HG03064 (cell line): ENCODE measurements at regions not wholly inside any gene's neighbourhood (a gene's known extent, or its start where the extent isn't known, plus 50 kb on each side); places are given as distances from the start of the nearest gene placed in this dataset.

Source experiments
- ATAC-seq: cut with Tn5 transposase; IDR thresholded peaks from one replicate; pipeline ENCODE4 v1.9.1; 2021; ENCODE audit warnings: low read depth; ENCODE audit not compliant: unreplicated experiment

DNA sequence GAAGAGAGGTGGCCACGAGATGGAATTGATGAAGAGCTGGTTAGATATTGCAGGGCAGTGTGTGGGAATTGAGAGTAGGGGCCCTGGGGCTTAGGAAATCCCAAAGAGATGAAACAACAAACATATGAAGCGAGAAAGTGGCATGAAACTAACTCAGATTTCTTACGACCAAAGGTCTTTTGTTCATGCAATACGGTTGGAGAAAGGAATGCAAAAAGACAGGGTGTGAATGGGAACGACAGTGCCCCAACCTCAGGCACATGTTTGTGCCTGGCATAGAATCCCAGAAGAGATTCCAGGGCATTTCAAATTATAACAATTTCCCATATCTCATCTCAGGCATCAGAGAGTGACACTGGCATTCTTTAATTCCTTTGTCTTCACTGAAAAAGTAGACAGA lies 199.2 kb downstream of the ACTL7B start:
- no peak for ATAC-seq

GRCh38 chr9:108655818-108656217 lies 200.0 kb downstream of the ACTL7B start:
- ATAC-seq: no peak

DNA sequence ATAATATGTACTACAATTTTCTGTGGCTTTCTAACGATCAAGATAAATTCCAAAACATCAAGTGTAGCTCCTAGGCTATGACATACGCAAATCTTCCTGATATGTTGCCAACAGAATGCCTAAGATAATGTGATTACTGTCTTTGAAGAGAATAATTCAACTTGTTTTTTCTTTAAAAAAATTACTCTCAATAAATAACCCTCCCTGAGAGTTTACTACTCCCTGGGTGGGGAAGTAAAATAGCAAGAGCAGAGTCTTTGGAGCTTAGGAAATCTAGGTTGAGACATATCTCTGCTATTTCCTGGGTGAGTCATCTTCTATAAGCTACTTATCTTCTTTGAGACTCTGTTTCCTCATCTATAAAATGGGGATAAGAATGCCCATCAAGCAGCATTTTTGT lies 201.2 kb downstream of the ACTL7B start:
- no peak for ATAC-seq

- no peak for ATAC-seq
Observed at GRCh38 chr9:108652851-108653250, 202.9 kb downstream of the ACTL7B start.

DNA sequence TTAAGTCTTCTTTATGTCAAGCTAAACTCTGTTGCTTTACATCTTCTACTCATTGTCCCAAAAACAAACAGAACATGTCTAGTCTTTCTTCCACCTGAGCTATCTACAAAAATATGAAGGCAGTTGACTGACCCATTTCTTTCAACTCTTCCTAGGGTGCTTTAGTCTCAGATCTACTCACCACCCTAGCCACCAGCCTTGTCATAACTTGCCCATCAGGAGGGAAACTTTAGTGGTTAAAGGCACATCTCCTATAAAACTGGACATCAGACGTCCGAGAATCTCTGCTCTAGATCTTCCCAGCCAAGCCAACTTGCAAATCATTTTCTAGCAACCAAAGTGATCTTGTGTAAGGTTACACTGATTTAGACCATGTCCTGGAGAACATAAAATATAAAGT lies 205.0 kb downstream of the ACTL7B start:
- ATAC-seq: no peak

- no peak for ATAC-seq
Observed at GRCh38 chr9:108645520-108645919, 210.3 kb downstream of the ACTL7B start.

DNA sequence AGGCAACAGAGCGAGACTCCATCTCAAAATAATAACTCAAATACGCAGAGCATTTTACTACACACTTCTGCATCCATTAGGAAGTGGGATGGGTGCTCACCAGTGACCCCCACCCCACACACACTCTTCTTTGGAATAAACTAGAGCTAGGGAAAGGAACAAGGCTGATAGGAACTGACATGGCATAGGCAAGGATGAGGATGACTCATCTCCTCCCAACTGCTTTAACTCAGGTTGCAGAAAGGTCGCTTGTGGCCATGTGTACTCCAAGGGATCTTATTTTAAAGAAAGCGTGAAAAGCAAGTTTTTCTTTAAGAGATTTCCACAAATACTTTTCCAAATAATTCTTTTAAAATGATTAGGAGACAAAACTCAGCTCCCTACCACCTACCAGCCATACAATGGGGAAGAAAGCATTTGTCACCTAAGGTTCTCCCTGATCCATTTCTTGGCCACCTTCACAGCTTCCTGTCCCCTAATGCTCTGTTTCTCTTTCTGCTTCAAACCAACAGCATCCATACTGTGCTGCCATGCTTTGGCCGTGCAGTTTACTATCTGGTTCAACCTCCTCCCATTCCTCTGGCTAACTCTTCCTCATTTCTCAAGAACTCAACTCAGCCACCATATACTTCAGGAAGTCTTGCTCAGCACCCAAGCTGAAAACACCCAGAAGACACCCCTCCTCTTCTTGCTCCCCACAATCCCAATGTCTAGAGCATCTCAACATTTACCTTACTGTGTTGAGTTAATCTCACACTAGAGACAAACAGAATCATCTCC lies 211.9 kb downstream of the ACTL7B start:
- no peak for ATAC-seq

- no peak for ATAC-seq
Observed at GRCh38 chr9:108642871-108643270, 212.9 kb downstream of the ACTL7B start.

- ATAC-seq: no peak
Observed at GRCh38 chr9:108640230-108640629, 215.6 kb downstream of the ACTL7B start.

DNA sequence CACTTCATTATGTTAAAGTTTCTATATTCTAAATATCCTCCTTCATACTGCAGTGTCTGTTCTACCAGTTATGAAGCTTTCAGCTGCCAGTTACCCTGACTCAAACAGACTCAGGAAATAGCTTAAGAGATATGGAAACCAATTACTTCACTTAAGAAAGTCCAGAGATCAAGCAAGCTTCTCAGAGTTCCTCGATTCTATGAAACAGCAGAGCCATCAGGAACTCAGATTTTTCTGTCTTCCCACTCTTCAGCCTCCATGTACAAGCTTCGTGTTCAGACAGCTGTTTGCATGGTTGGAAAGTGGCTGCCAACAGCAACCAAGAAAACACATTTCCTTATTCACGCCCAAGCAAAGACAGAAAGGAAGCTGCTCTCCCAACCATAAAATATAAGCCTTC lies 216.1 kb downstream of the ACTL7B start:
- no peak for ATAC-seq

DNA sequence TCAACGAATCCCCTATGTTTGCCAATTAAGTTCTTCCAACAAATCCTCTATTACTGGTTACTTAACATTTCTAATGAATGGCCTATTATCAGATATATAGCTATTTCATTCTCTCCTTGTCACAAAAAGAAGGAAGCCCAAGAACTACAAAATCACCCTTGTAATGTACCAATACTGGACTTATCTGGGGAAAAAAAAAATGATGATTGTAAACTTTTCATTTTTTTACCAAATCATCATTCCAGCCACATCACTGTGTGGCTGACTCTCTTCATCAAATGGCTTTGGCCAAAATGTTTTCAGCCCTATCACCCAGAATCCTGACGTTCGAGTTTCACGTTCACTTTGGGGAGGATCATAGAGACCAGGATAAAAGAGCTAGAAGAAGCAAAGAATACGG lies 216.7 kb downstream of the ACTL7B start:
- no peak for ATAC-seq

DNA sequence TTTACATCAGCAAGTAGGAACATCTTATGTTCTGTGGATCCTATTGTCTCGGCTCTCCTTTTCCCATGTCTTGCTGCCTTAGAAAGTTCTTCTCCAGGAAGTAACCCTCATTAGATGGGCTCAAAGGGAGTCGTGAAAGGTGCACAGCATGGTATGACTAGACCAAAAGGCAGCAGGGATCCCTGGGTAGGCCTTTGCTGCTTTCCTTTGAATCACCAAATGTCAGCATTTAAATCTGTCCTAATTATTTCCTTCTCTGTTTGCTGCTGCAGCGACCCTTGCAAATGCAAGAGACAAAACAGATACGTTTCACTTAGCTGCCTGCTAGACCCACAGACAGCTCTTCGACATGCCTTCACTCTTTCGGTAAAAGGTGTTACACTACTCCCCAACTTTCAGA lies 218.4 kb downstream of the ACTL7B start:
- no peak for ATAC-seq

DNA sequence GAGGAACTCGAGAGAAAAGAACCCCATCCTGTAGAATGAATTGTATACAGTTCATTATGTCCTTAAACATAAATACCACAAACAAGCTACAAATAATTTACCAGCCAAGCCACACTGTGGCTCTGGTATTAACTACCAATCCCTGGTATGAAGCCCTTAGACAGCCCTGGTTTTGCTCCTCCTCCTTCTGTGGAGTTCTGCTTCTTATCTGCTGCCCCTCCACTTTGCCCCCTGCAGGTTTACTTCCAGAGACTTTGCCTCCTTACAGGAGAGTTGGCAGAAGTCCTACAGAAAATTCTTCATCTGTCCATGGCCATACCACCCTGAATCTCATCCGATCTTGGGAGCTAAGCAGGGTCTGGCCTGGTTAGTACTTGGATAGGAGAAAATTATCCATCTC lies 219.8 kb downstream of the ACTL7B start:
- no peak for ATAC-seq

DNA sequence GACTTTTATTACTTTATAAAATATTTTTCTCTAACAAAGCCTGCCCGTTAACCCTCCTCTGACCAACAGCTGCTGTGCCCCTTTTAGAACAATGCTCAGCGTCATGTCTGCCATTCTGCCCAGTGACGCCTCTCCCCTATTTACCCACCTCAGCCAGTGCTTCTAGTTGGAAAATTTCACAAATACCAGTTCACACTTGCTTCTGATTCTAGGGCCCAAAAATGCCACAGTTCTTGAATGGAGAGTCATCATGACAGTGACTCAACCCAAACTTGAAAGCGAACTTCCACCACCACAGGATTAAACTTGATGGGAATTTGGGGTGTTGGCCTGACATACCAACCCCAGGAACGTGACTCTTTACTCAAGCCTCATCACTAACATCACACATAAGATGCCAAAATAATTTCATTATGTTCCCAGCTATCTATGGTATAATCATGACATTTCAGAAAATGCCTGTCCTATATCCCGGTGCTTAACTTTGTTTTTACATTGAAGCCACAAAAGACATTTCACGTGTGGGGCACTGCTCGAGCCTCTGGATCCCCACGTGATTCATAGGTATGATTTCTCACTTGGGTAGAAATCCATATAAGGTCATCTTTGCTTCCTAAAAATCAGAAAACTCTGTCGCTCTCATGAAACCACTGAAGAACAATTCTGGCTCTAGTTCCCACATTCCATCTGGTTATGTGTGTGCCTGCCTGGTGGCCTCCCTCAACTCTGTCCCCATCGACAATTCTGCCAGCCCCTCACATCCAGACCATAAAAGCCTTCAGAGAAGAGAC lies 220.9 kb downstream of the ACTL7B start:
- ATAC-seq: no peak

- no peak for ATAC-seq
Observed at GRCh38 chr9:108634204-108634603, 221.6 kb downstream of the ACTL7B start.

DNA sequence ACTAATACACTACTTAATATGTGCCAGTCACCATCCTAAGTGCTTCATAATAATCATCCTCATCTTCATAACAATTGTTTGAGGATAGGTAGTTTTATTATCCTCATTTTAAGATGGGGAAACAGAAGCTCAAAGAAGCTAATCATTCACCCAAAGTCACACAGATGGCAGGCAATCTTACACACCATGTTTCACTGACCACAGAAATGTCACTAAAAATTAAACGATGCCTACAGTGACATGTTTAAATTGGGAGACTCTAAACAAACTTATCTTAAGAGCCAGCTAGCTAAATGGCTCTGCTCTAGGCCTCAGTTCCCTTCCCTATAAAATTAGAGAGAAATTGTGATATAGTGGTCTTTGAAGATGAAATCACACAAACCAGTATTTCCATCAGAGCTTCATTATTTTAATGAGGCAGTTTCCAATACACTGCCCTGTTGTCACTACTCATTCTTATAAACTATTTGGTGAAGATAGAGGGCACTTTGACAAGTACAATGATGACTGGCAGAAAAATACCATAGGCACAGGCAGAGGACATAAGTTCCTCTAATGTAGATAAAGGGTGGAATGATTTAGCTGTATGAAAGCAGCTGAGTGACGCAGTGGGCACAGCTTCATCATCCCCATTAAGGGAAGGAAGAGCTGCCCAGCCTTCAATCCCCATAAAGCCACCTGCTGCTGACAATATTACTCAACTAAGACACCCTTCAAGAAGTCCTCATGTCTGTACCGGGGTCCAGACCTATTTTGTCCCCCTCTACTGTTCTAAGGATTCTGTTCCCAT lies 224.1 kb downstream of the ACTL7B start:
- ATAC-seq: no peak

DNA sequence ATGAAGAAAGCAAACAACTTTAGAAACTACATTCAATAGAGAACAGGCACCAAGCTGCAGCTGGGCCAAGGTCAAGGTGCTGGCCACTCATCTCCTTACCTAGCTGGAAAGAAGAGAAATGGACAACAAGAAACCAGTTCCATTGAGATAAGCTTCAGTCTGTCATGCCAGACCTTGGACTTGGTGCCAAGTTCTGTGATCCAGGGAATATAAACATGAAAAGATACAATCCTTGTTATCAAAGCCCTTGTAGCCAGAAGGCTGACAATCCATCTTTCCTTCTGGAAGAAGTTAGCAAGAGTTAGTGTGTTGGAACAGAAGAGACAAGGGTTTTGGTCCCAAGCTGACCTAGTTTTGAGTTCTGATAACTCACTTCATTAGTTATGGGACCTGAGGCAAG lies 227.5 kb downstream of the ACTL7B start:
- ATAC-seq: no peak

GRCh38 chr9:108626743-108627142 lies 229.0 kb downstream of the ACTL7B start:
- no peak for ATAC-seq

DNA sequence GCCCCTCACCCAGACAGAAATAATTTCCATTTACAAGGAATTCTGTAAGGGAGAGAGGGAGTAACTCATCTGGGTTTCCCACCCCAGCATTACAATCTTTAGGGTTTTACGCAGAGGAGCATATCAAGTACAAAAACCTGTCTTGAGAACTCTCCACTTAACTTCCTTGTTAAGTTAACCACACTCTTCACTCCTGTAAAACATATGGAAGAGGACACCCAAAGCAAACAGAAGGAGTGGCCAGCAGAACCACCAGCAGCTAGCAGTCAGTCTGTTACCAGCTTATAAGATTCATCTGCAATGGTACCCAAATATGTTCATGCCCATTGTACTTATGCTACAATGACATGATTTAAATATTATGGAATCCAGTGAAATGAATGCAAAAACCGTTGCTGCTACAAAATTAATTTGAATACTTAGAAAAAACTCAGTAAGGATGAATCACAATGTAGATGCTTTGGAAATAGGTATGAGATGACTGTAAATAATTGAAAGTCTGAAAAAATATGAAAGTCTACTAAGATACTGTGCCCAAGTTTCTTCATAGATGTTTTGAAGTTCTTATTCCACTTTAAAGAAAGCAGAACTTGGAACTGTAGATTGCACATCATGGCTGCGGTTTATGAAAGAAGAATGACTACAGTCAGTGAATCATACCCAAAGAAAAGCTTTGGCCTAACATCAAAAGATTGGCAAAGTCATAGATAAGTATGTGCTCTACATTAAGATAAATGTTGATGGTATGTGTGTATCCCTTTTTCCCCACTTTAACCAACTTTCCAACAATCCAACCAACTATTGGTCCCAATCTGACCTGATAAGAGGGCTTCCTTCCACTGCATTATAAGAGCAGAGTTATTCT lies 233.6 kb downstream of the ACTL7B start:
- ATAC-seq: no peak

- ATAC-seq: no peak
Observed at GRCh38 chr9:108620767-108621166, 235.0 kb downstream of the ACTL7B start.
